CD4-positive, CD25-positive, alpha-beta regulatory T cell (primary cell): ENCODE measurements at regions not wholly inside any gene's neighbourhood (a gene's known extent, or its start where the extent isn't known, plus 50 kb on each side); places are given as distances from the start of the nearest gene placed in this dataset.

ENCODE experiments used
- ATAC-seq, 2 donors: fragments of 150-1000 bp; cut with Tn5 transposase; one replicate each; pipeline ENCODE4 v1.10.0; 2021; ENCODE audit warnings: low read depth in 2 of 2, moderate number of reproducible peaks in 2 of 2, moderate library complexity in 1 of 2
- DNase-seq, 3 donors: peaks; one replicate each; pipeline versions ENCODE4 v3.0.0 to v3.0.0-alpha.2; 2012 to 2022; ENCODE audit warnings: mixed read lengths in 1 of 3
- H3K27ac ChIP-seq: one replicate; pipeline ENCODE4 v1.7.0; 2013; ENCODE audit warnings: mild to moderate bottlenecking, low read length; ENCODE audit not compliant: insufficient read depth, poor library complexity, severe bottlenecking
- H3K27me3 ChIP-seq: one replicate; pipeline ENCODE4 v1.7.0; 2013; ENCODE audit warnings: low read length; ENCODE audit not compliant: control insufficient read depth, insufficient read depth
- H3K36me3 ChIP-seq: one replicate; pipeline ENCODE4 v1.7.0; 2013; ENCODE audit warnings: mild to moderate bottlenecking, low read length, moderate library complexity; ENCODE audit not compliant: control insufficient read depth, insufficient read depth
- H3K4me1 ChIP-seq: 2 replicates; pipeline ENCODE4 v1.7.0; 2013; ENCODE audit warnings: mild to moderate bottlenecking, low read length; ENCODE audit not compliant: insufficient read depth, control insufficient read depth, poor library complexity, severe bottlenecking
- H3K4me3 ChIP-seq: one replicate; pipeline ENCODE4 v1.7.0; 2013; ENCODE audit warnings: low read depth, mild to moderate bottlenecking, low read length, moderate library complexity
- H3K9me3 ChIP-seq, 2 experiments: 1 replicate in 1 of 2; 2 replicates in 1 of 2; pipeline ENCODE4 v1.7.0; 2013; ENCODE audit warnings: low read length in 2 of 2, mild to moderate bottlenecking in 1 of 2, moderate library complexity in 1 of 2; ENCODE audit not compliant: control insufficient read depth in 2 of 2
- H3K27ac Mint-ChIP-seq, 3 donors: one replicate each; pipeline ENCODE4 v1.8.0; 2020 to 2022; ENCODE audit warnings: mild to moderate bottlenecking in 3 of 3, mixed read lengths in 3 of 3, moderate library complexity in 2 of 3
- H3K27me3 Mint-ChIP-seq: one replicate; pipeline ENCODE4 v1.8.0; 2022; ENCODE audit warnings: mild to moderate bottlenecking, mixed read lengths
- H3K36me3 Mint-ChIP-seq: one replicate; pipeline ENCODE4 v1.8.0; 2020; ENCODE audit warnings: mixed read lengths
- H3K4me1 Mint-ChIP-seq, 4 donors: one replicate each; pipeline ENCODE4 v1.8.0; 2020 to 2022; ENCODE audit warnings: mixed read lengths in 4 of 4, mild to moderate bottlenecking in 1 of 4
- H3K4me3 Mint-ChIP-seq, 4 donors: one replicate each; pipeline ENCODE4 v1.8.0; 2020 to 2022; ENCODE audit warnings: mild to moderate bottlenecking in 4 of 4, mixed read lengths in 4 of 4, moderate library complexity in 3 of 4
- H3K9me3 Mint-ChIP-seq, 7 donors: one replicate each; pipeline ENCODE4 v1.8.0; 2020 to 2022; ENCODE audit warnings: mixed read lengths in 7 of 7, mild to moderate bottlenecking in 3 of 7, moderate library complexity in 2 of 7

DNA sequence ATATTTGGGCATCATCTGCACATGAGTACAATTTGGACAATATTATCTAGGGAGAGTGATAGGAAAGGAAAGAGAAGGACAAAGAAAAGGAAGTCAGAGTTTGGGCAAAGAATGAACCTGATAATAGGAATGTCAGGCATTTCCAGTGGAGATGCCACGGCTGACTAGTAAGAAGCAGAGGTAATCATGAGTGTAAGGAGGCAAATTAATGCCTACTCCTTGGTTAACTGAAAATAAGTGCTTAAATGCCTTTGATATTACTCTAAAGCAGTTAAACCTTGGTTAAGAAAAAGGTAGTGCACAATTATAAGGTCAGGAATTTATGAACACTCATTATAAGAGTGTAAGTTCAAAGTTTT lies 99.2 kb upstream of the DDIT4L start:
- no peaks in the 10 kb centered on the region for H3K36me3 ChIP-seq
- Mint-ChIP-seq H3K27ac (no peak overlapping the region), H3K9me3 (peaks cover 0 to 3% (median 0%) of the 10 kb centered on the region in 7 donors), H3K27me3 (no peaks in the 10 kb centered on the region), H3K4me3 (no peak overlapping the region), H3K36me3 (no peaks in the 10 kb centered on the region), H3K4me1 (no peaks in the 10 kb centered on the region)
- no peaks in the 10 kb centered on the region for H3K4me1 ChIP-seq
- DNase-seq = no peak
- no peak overlapping the region for H3K4me3 ChIP-seq
- no peaks in the 10 kb centered on the region for H3K27me3 ChIP-seq
- H3K9me3 ChIP-seq = no peaks in the 10 kb centered on the region
- H3K27ac ChIP-seq = no peak overlapping the region
- no peak for ATAC-seq

GRCh38 chr4:100288811-100289529 lies 98.7 kb upstream of the DDIT4L start:
- DNase-seq (no peak), ATAC-seq (no peak)
- Histone ChIP-seq H3K27ac (no peak overlapping the region), H3K4me1 (no peaks in the 10 kb centered on the region), H3K36me3 (no peaks in the 10 kb centered on the region), H3K4me3 (no peak overlapping the region), H3K9me3 (no peaks in the 10 kb centered on the region), H3K27me3 (no peaks in the 10 kb centered on the region)
- no peaks in the 10 kb centered on the region for H3K4me1 Mint-ChIP-seq
- H3K36me3 Mint-ChIP-seq = no peaks in the 10 kb centered on the region
- no peak overlapping the region for H3K27ac Mint-ChIP-seq
- H3K4me3 Mint-ChIP-seq = no peak overlapping the region
- peaks cover 0 to 3% (median 0%) of the 10 kb centered on the region in 7 donors for H3K9me3 Mint-ChIP-seq
- no peaks in the 10 kb centered on the region for H3K27me3 Mint-ChIP-seq

DNA sequence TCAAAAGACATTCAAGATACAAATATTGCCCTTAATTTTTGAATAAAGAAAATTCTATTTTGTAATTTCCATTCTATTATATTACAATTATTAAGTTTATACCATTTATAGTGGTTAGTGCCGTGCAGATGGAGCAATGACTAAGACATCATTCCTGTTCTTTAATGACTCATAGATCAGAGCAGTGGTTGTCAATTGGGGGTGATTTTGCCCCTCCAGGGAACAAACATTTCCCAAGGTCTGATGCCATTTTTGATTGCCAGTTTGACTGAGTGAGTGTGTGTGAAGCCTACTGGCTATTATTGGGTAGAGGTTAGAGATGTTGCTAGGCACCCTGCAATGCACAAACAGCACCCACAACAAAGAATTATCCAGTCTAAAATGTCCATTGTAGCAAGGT lies 97.9 kb upstream of the DDIT4L start:
- H3K4me1 ChIP-seq = no peaks in the 10 kb centered on the region
- no peak for DNase-seq
- no peak overlapping the region for H3K4me3 ChIP-seq
- no peaks in the 10 kb centered on the region for H3K36me3 Mint-ChIP-seq
- peaks cover 0 to 3% (median 0%) of the 10 kb centered on the region in 7 donors for H3K9me3 Mint-ChIP-seq
- no peaks in the 10 kb centered on the region for H3K4me1 Mint-ChIP-seq
- H3K27me3 Mint-ChIP-seq = no peaks in the 10 kb centered on the region
- H3K27ac Mint-ChIP-seq = no peak overlapping the region
- no peak overlapping the region for H3K27ac ChIP-seq
- H3K4me3 Mint-ChIP-seq = no peak overlapping the region
- no peaks in the 10 kb centered on the region for H3K27me3 ChIP-seq
- no peak for ATAC-seq
- no peaks in the 10 kb centered on the region for H3K36me3 ChIP-seq
- no peaks in the 10 kb centered on the region for H3K9me3 ChIP-seq

- no peak overlapping the region for H3K27ac ChIP-seq
- no peaks in the 10 kb centered on the region for H3K27me3 ChIP-seq
- H3K9me3 ChIP-seq = no peaks in the 10 kb centered on the region
- H3K9me3 Mint-ChIP-seq = peaks cover 0 to 3% (median 0%) of the 10 kb centered on the region in 7 donors
- H3K27me3 Mint-ChIP-seq = no peaks in the 10 kb centered on the region
- ATAC-seq (no peak), DNase-seq (no peak)
- no peaks in the 10 kb centered on the region for H3K36me3 Mint-ChIP-seq
- no peaks in the 10 kb centered on the region for H3K4me1 Mint-ChIP-seq
- H3K27ac Mint-ChIP-seq = no peak overlapping the region
- H3K36me3 ChIP-seq = no peaks in the 10 kb centered on the region
- H3K4me3 Mint-ChIP-seq = no peak overlapping the region
- no peak overlapping the region for H3K4me3 ChIP-seq
- H3K4me1 ChIP-seq = no peaks in the 10 kb centered on the region
Measured at GRCh38 chr4:100287534-100287933, 97.3 kb upstream of the DDIT4L start.

DNA sequence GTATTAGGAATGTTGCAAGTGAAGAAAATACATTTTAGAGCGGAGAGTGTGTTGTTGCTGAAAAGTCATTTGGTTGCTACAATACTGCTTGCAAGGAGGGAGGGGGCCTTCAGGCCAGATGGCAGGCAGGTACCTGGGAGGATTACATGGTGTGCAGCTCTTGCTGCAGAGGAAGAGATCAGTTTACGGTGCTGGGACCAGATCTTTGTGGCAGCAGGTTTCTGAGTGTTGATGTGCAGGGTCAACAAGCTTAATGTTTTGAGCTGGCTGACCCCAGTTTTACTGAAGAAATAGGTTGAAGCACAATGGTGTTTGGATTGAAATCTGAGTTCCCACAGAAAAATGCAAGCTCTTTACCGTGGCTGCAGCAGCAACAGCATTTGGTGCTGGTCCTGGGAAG lies 96.4 kb upstream of the DDIT4L start:
- Histone ChIP-seq H3K27ac (no peak overlapping the region), H3K9me3 (no peaks in the 10 kb centered on the region), H3K27me3 (no peaks in the 10 kb centered on the region), H3K4me3 (no peak overlapping the region), H3K36me3 (no peaks in the 10 kb centered on the region), H3K4me1 (no peaks in the 10 kb centered on the region)
- no peaks in the 10 kb centered on the region for H3K36me3 Mint-ChIP-seq
- no peaks in the 10 kb centered on the region for H3K4me1 Mint-ChIP-seq
- DNase-seq (no peak), ATAC-seq (no peak)
- peaks cover 0 to 3% (median 0%) of the 10 kb centered on the region in 7 donors for H3K9me3 Mint-ChIP-seq
- H3K27me3 Mint-ChIP-seq = no peaks in the 10 kb centered on the region
- no peak overlapping the region for H3K27ac Mint-ChIP-seq
- H3K4me3 Mint-ChIP-seq = no peak overlapping the region

DNA sequence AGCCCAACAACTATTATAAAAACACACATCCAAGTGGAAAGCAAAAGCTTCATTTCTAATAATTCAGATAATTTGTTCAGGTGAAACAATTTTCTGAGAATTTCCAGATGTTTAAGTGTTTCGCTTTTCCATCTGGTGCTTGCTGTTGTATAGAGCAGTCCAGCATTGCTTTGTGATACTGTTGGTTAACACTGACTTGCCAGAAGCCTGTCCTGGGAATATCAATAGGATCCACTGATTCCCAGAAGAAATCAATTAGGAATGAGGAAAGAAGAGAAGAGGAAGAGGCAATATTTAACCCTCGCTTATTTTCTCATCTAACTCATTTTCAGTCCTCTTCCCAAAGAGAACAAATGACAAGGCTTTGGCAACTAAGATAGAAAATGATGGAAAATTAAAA lies 94.9 kb upstream of the DDIT4L start:
- H3K36me3 Mint-ChIP-seq = no peaks in the 10 kb centered on the region
- H3K27me3 Mint-ChIP-seq = no peaks in the 10 kb centered on the region
- H3K4me1 Mint-ChIP-seq = no peaks in the 10 kb centered on the region

DNA sequence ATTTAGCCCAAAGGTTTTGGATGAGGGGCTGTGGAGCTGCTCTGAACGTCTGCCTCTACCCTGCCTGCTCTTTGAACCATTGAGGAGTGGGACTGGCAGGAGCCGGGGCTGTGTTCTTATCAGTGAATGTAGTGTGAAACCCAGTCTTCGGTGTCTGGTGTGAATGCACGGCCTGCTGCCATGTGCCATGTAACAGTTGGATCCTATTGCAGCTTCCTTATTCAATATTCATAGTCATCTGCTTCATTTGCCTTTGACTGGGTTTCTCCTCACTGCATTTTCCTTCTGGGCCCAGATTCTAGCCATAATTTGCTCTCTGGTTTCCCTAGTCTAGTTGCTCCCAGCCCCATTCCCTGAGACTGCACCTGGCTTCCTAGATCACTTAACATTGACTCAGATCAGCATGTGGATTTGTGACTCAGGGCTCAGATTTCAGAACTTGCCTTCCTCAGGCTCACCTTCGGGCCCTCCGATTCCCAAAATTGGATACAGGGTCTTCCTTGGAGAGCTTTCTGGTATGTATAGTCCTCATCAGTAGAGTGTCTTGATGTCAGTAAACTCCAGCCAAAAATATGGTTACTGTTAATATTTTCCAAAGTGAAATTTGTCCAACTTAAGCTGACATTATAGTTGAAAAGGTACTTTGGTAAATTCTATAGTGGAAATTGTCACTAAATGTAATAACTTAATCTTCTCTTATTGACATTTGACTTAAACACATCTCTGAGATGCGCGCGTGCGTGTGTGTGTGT lies 94.0 kb upstream of the DDIT4L start:
- no peaks in the 10 kb centered on the region for H3K27me3 ChIP-seq
- DNase-seq (no peak), ATAC-seq (no peak)
- no peaks in the 10 kb centered on the region for H3K36me3 Mint-ChIP-seq
- H3K4me1 ChIP-seq = no peaks in the 10 kb centered on the region
- no peaks in the 10 kb centered on the region for H3K36me3 ChIP-seq
- no peaks in the 10 kb centered on the region for H3K27me3 Mint-ChIP-seq
- H3K4me1 Mint-ChIP-seq = no peaks in the 10 kb centered on the region
- H3K9me3 Mint-ChIP-seq = no peaks in the 10 kb centered on the region
- H3K4me3 Mint-ChIP-seq = no peak overlapping the region
- H3K4me3 ChIP-seq = no peak overlapping the region
- H3K9me3 ChIP-seq = no peaks in the 10 kb centered on the region
- H3K27ac Mint-ChIP-seq = no peak overlapping the region
- H3K27ac ChIP-seq = no peak overlapping the region

More for the DNA sequence above, 94.9 kb upstream of the DDIT4L start:
- no peak overlapping the region for H3K27ac Mint-ChIP-seq
- Histone ChIP-seq H3K27me3 (no peaks in the 10 kb centered on the region), H3K4me3 (no peak overlapping the region), H3K27ac (no peak overlapping the region), H3K4me1 (no peaks in the 10 kb centered on the region), H3K9me3 (no peaks in the 10 kb centered on the region), H3K36me3 (no peaks in the 10 kb centered on the region)
- H3K9me3 Mint-ChIP-seq = no peaks in the 10 kb centered on the region
- H3K4me3 Mint-ChIP-seq = no peak overlapping the region
- ATAC-seq (no peak), DNase-seq (no peak)

- DNase-seq (no peak), ATAC-seq (no peak)
- Mint-ChIP-seq H3K9me3 (no peaks in the 10 kb centered on the region), H3K4me3 (no peak overlapping the region), H3K27me3 (no peaks in the 10 kb centered on the region), H3K27ac (no peak overlapping the region), H3K36me3 (no peaks in the 10 kb centered on the region), H3K4me1 (no peaks in the 10 kb centered on the region)
- Histone ChIP-seq H3K36me3 (no peaks in the 10 kb centered on the region), H3K27me3 (no peaks in the 10 kb centered on the region), H3K27ac (no peak overlapping the region), H3K4me3 (no peak overlapping the region), H3K9me3 (no peaks in the 10 kb centered on the region), H3K4me1 (no peaks in the 10 kb centered on the region)
Measured at GRCh38 chr4:100280807-100281206, 90.5 kb upstream of the DDIT4L start.
